Activated T-helper 1 cell treated with Interleukin-2 at 50 U/mL for 16 hours (primary cell): ENCODE measurements at regions not wholly inside any gene's neighbourhood (a gene's known extent, or its start where the extent isn't known, plus 50 kb on each side); places are given as distances from the start of the nearest gene placed in this dataset.

Experiments
- DNase-seq: peaks from one replicate; pipeline ENCODE4 v3.0.0-alpha.2; 2020; ENCODE audit warnings: low read depth

DNA sequence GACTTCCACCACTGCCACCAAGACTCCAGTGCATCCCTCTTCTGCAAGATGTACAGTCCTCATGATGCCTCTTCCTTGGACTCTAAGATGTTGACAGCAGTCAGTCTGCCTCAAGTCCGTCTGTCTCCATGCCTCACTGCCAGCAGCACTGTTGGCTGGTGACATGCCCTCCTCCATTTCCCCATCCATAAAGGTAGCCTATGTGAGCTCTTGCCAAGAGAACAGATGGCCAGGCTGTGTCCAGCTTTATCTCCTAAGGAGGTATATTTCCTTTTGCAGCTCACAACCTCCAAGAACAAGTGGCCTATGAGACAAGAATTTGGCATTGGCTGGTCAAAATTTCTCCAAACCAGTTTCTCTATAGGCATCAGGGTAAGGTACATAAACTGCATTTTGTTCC, 149.3 kb upstream of the HNRNPA3 start:
- no peak for DNase-seq

DNA sequence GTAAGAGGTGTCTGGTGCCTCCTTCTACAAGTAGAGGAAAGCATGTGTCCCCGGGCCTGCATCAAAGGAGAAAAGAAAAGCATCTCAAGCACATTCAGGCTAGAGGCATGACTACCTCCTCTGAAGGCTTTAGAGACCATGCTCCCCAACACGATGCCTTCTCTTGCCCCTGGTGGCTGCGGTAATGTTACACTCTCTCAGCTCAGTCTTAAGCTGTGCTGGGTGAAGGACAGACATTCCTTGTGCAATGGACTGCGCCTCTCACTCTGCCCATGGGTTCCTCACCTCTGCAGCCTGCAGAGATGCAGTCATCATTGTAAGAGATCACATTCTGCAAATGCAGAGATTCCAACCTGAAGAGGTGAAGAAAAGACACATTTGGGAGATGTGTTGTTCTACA, 148.2 kb upstream of the HNRNPA3 start:
- no peak for DNase-seq

DNA sequence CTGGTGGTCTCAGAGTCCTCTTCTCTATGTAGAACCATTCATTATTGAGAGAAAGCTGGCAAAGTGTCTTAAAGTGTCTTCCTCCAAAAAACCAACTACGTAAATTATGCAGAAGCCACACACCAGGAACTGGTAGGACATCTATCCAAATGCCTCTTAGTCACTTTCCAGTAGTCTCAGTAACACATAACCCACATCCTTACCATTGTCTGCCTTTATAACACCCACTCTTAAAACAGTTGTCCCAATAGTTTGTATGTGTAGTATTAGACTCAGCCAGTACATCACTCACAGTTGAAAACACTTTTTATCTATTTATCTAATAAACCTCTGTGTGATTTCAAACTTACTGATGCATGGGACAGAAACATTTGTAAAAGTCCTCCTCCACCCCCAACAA, 143.6 kb upstream of the HNRNPA3 start:
- DNase-seq = no peak

DNA sequence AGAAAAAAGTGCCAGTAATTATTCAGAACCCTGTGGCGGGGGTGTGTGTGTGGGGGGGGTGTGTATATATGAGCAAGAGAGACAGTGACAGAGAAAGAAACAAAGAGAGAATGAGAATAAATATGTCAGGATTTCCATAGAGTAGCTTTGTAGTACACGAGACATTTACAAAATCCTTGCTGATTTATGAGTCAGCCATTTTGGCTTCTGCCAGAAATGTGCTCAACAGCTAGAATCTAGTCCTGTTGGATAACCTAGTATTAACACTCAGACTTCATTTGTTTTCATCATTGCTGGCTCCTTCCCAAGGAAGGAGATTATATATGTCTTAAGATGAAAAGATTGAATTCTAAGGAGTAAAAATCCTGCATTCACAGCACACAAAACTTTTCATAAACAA, 140.5 kb upstream of the HNRNPA3 start:
- no peak for DNase-seq

DNA sequence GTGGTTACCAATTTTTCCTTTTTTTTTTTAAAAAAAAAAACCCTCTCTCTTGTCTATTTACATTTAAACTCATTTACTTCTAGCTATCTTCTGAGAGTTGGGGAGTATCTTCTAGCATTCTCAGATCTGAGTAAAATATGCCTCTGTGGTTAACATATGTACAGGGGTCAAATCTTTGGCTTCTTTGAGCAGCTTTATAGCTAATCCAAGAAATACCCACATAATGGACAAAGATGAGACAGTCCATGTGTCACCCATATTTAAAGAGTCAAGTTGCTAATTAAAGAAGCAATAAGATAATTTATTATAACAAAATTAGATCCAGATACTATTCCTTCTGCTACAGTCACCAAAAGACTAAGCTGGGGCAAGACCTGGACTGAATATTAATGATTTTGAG, 139.0 kb upstream of the HNRNPA3 start:
- DNase-seq = no peak

DNA sequence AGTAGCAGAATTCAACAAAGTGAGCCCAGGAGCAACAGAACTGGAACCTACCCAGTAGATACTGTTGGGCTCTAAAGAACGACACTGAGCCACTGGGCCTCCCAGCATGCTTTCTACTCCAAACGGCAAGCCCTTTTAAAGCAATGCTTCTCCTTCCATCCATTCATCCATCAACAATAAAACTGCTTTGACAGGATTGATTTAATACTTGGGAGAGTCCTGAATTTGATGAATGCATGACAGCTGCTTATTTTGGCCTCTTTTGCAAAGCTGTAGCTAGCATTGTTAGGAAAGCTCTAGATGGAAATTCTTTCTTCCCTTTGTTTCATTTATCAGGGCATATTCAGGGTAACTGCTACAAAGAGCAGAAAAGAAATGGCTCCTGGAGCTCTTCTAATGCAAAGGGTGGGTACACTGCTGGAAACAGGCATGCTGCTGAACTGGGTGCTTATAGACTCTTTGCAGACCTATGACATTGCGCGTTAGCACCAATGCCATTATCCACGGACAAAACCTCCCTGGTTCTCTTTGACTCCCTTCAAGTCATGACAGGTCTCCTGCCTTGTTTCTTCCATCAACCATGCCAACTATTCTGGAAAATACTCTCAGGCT, 138.4 kb upstream of the HNRNPA3 start:
- no peak for DNase-seq

DNA sequence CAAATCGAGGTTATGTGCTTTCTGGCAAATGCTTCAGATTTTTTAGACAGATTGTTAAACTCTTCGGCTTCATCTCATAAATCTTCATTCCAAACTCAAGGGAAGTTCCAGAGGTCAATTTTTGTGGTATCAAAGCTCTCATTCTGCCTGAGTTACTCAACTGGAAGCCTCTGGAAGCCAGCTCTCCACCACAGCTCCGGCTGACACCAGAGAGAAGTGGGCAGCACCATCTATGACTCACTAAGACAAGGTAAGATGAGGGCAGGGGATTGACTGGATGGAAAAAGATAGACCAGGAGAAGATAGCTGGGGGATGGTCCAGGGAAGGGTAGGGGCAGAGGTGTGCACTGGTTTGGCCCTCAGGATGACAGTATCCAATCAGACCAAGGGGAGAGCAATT, 137.3 kb upstream of the HNRNPA3 start:
- no peak for DNase-seq

DNA sequence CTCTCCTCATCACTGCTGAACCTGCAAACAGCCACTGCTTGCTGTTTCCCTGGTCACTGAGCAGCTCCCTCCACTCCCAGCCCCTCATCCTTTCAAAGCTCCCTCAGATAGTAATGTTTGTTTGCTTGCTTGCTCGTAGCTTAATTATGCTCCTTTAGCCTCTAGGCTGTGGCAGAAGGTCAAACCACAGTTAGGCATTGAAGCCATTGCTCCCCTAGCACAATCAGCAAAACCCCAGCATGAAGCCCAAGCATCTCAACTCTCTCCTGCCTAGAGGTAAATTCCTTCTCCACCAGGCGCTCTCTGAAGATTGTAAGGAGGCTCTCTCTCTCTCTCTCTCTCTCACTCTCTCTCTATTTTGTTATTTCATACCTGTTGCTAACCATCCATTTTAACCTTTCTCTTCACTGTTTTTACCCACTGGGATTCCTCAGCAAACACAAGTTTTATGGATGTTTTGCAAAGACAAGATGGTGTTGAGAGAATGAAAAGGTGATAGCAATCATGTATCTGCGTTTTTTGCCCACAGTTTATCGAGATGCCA, 135.9 kb upstream of the HNRNPA3 start:
- no peak for DNase-seq

DNA sequence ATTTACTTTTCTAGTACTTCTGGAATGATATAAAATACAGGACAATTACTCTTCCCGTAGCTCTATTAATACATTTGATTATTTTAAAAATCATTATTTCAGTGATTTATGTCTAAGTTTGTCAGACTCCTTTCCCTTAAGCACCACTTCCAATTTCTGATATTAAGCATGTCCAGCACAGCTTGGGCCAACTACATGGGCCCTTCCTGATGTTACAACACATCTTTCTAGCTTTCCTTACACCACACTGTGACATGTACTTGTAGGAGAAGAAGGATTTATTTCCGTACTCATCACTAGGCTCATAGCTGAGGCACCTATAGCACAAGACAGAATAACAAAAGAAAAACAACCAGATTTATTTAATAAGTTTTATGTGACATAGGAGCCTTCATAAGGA, 134.8 kb upstream of the HNRNPA3 start:
- no peak for DNase-seq

DNA sequence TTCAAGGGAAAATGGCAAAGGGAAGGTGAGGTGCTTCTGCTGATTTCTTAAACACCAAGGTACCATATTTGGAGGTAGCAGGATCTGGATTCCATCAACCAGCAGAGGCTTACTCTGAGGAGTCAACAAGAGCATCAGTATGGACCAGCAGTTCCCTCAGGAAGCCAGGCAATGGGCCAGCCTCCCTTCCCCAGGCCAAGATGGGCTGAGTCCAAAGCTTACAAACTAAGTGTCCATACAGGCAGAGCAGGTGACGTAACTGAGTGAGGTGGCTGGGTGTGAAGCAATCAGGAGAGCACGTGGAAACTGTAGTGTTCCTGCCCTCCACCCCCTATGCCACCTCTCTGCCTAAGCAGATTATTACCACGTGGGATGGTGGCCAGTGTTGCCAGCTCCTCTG, 134.2 kb upstream of the HNRNPA3 start:
- DNase-seq = no peak

DNA sequence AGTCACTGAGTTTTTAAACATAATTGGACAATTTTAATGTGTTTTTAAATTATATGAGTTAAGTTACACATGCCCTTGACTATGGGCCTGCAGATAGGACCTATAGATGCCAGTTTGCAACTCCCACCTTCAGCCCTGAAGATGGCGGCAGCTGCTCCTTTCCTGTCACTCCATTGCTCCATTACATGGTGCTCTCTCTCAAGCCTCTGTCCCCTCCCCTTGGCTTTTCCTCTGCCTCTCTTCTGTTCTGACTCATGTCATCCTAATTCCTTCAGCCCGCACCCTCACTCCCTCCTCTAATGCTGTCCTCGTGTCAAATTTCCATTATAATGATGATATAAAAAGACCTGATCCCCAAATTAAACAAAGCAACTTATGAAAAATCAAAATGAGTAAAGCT, 133.7 kb upstream of the HNRNPA3 start:
- DNase-seq = no peak

DNA sequence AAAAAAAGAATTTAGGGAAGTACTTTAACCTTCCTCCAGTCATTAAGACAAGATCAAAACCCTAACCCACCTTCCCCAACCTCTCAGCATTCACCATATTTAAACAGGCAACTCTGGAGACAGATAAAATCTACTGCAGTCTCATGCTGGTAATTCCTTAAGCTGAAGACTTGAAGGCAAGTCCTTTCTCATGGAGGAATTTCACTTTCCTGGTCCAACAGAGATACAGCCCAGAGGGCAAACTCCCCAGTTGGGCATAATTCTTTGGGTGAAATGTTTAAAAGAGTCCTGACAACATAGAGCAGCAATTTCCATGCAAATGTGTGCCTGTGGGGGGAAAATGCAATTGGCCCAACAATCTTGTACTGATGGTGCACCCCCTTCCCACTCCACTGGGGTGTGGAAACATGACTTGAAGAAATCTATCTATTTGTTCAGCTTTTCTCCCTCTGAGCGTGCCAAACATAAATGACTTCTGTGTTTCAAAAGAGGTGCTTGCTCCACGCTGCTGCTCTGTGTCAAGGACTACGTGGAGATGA, 131.8 kb upstream of the HNRNPA3 start:
- no peak for DNase-seq

DNA sequence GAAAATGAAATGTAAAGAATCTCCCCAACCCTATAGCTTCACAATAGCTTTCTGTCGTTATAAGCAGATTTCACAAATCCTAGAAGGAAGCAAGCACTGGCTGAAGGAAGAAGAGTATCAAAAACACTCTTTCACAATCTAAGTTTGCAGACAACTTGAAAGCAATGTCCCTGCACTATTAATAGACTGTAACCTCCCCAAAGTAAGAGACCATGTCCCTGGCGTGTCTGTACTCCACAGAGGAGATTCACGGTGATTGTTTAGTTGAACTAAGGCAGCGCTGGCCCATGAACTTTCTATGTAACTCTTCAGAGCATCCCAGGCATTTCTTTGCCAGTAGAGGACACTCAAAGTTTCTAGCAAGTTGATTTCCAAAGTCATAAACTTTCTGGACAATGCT, 128.0 kb upstream of the HNRNPA3 start:
- no peak for DNase-seq

DNA sequence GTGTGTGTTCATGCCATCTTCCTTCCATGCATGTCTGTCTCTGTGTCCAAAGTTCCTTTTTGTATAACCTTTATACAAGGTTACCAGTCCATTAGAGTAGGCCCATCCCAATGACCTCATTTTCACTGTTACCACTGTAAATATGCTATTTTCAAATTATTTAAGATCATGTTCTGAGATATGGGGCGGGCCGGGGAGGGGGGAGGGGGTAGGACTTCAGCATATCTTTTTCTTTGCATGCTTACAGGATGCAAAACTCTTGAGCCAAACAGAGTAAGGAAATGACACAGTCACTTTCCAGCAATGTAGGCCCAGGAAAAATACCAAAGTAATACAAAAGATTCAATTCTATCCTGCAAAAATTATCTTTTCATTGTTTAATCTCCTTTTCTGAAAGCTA, 124.1 kb upstream of the HNRNPA3 start:
- DNase-seq = no peak

DNA sequence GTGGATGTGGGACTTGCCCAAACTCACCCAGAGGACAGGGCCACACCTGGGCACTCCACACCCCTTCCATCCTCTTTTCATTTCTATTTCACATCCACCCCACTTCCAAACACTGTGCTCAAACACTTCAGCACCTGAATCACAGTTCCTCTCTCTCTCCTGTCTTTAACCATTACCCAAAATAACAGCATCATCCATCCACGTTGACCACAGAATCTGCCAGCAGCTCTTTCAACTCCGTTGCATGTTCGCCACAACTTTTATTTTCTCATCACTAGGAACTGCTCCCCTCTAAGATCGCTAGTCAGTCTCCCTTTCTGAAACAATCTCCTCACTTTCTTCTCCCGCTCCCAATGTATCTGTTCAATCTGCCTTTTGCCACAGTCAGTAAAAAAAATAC, 121.6 kb upstream of the HNRNPA3 start:
- DNase-seq = no peak

DNA sequence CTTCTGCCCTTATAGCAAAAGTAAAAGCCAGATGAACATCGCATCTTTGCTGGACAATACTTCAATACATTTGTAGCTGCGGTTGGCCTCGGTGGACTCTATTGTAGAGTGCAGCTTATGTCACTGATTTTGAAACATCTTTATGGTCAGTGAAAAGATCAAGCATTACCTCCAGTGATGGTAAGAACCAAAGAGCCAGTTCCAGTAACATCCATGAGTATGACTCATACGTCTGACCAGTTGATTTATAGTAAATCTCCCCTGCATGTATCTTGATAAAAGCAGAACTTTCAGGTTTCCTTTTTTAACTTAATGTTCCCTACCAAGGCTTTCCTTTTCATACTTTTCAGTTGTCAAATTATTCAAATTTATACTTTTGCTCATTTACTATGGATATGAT, 119.2 kb upstream of the HNRNPA3 start:
- no peak for DNase-seq

DNA sequence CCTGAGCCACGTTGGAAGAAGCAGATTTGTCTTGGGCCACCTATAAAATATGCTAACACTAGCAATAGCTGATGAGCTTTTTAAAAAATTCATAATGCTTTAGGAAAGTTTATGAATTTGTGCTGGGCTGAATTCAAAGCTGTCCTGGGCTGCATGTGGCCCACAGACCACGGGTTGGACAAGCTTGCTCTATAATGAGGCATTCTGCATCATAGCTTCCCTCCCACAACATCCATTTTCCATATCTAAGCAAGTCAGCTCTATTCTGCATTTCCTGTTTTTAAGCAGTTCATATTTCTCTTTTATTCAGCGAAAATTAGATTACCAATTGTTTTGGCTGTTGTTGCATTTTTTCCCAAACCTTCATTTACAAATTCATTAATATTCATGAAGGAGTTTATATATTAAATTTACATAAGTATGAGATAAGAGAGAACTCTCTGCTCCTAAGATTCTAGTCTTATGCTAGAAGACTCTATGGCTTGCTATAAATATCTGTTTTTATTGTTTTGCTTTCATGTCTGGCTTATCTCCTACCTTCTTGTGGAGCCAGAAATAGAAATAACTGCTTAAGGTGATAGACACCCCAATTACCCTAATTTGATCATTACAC, 114.5 kb upstream of the HNRNPA3 start:
- no peak for DNase-seq

DNA sequence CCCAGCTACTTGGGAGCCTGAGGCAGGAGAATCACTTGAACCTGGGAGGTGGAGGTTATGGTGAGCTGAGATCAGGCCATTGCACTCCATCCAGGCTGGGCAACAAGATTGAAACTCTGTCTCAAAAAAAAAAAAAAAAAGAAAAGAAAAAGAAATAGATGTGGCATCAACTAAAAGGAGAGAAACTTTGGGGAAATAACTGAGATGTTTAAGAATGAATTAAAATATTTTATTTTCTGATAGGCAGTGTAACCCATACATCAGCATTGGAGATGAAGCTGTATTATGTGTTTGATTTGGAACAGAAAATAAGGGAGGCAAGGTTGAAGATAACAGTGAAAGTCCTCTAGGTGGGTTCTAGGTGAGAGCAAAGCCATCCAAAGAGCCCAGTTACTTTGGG, 110.7 kb upstream of the HNRNPA3 start:
- DNase-seq = no peak

DNA sequence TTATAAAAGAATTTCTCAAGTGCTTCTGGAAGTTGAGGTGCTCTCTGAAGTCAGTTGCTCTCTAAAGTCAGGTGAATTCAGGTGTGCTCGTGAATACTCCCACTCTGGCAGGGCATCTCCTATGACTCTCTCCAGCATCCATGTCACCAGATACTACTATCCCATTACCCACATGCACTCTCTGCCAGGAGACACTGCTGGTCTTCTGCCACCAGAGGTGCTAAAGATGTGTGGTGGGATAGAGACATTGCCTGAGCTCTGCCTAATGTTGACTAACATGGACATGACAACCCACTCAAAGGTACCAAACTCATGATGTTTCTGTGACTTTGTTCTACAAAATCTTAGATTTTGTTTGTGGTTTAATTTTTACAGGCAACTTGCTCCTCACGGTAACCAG, 106.4 kb upstream of the HNRNPA3 start:
- DNase-seq = no peak

DNA sequence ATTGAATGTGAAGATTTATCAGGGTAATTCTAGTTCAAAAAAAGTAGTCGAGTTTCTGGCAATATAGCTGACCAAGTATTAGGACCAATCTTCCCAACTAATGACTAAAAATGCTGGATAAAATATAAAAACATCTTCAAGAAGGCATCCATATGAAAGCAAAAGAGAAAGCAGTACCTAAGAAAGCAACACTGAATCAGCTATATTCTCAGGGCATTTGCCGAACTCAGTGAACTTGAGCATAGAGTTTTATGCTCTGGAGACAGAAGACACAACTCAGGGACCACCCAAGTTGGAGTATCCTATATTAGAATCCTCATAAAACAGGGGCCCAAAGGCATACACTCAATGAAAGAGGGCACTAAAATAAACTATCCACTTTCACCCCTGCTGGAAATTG, 103.7 kb upstream of the HNRNPA3 start:
- DNase-seq = no peak

DNA sequence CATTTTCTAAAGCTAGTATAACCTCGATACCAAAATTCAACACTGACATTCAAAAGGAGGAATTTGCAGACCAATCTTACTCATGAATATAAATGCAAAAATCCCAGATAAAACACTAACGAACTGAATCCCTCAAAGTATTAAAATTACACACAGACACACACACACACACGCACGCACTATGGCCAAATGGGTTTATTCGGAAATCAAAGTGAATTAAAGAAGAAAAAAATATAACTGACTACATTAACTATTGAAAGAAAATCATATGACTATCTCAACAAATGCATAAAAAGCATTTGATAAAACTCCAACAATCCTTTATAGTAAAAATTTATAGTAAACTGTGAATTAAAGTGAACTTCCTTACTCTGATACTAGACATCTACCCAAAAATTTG, 97.9 kb upstream of the HNRNPA3 start:
- no peak for DNase-seq

DNA sequence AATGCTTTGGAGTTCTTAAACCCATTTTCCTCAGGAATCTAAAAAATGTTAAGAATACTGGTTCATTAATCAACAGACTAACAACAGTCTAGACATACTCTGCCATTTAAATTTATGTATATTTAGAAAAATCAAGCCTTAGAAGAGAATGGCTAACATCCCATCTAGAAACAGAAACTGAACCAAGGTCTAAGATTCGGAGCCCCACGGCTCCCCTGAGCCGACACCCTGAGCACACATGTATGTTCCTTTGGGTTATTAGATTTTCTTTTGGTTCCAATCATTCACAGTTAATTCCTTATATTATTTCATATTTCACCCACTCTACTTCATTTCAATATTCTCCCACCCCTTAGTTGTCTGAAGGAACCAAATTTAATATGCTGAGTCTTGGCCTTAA, 94.8 kb upstream of the HNRNPA3 start:
- DNase-seq = no peak

DNA sequence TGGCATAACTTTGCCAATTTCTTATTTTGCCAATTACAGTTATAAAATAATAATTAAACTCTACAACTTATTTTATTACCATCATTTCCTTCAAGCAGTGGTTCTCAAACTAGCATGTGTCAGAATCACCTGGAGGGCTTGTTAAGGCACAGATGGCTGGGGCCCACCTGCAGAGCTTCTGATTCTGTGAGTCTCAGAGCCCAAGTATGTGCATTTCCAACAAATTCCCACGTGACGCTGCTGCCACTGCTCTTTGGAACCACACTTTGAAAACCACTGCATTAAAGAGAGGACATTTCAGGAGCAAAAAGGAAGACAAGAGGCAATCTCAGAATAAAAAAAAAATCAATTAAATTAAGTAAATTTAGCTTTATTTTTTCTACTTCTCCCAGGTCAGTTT, 94.0 kb upstream of the HNRNPA3 start:
- no peak for DNase-seq

DNA sequence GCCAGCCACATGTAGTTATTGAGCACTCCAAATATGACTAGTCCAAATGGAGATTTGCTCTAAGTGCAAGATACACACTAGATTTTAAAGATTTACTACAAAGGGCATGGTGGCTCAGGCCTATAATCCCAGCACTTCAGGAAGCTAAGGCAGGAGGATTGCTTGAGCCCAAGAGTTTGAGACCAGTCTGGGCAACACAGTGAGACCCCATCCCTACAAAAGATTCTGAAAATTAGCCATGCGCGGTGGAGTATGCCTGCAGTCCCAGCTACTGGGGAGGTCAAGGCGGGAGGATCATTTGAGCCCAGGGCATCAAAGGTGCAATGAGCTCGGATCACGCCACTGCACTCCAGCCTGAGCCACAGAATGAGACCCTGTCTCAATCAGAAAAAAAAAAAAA, 93.5 kb upstream of the HNRNPA3 start:
- no peak for DNase-seq
